Hepatocyte (in vitro differentiated cells): ENCODE measurements at regions not wholly inside any gene's neighbourhood (a gene's known extent, or its start where the extent isn't known, plus 50 kb on each side); places are given as distances from the start of the nearest gene placed in this dataset.

Source experiments
- DNase-seq: peaks from one replicate; pipeline ENCODE4 v3.0.0-alpha.2; 2016; ENCODE audit warnings: low spot score
- H2AFZ ChIP-seq: fragments of 200-600 bp; sonication (generic); 2 replicates; pipeline ENCODE4 v1.6.0; 2016; ENCODE audit warnings: antibody characterized with exemption, mild to moderate bottlenecking
- H3K27ac ChIP-seq: fragments of 200-600 bp; sonication (generic); 2 replicates; pipeline ENCODE4 v1.5.1; 2016; ENCODE audit warnings: mild to moderate bottlenecking
- H3K27me3 ChIP-seq: fragments of 200-600 bp; sonication (generic); 2 replicates; pipeline ENCODE4 v1.6.1; 2016
- H3K36me3 ChIP-seq: fragments of 200-600 bp; sonication (generic); replicated peaks from 2 replicates; pipeline ENCODE4 v1.5.1; 2016; ENCODE audit warnings: low read depth; ENCODE audit not compliant: insufficient read depth
- H3K4me1 ChIP-seq: fragments of 200-600 bp; sonication (generic); 2 replicates; pipeline ENCODE4 v1.5.1; 2016; ENCODE audit warnings: mild to moderate bottlenecking, moderate library complexity; ENCODE audit not compliant: insufficient read depth
- H3K4me2 ChIP-seq: fragments of 200-600 bp; sonication (generic); 2 replicates; pipeline ENCODE4 v1.6.0; 2016
- H3K4me3 ChIP-seq: fragments of 200-600 bp; sonication (generic); 2 replicates; pipeline ENCODE4 v1.5.1; 2016; ENCODE audit warnings: mild to moderate bottlenecking
- H3K79me2 ChIP-seq: fragments of 200-600 bp; sonication (generic); 2 replicates; pipeline ENCODE4 v1.6.0; 2017; ENCODE audit warnings: mild to moderate bottlenecking
- H3K9me2 ChIP-seq: fragments of 200-600 bp; sonication (generic); replicated peaks from 2 replicates; pipeline ENCODE4 v1.6.0; 2017; ENCODE audit warnings: mild to moderate bottlenecking; ENCODE audit not compliant: insufficient read depth
- H3K9me3 ChIP-seq: fragments of 200-600 bp; sonication (generic); 2 replicates; pipeline ENCODE4 v1.5.1; 2016; ENCODE audit warnings: low read depth, mild to moderate bottlenecking
- H4K20me1 ChIP-seq: fragments of 200-600 bp; sonication (generic); 2 replicates; pipeline ENCODE4 v1.6.0; 2016; ENCODE audit warnings: mild to moderate bottlenecking; ENCODE audit not compliant: insufficient read depth, poor library complexity, severe bottlenecking
- EZH2 ChIP-seq: fragments of 200-600 bp; sonication (generic); IDR thresholded peaks from 2 replicates; pipeline ENCODE4 v1.6.1; 2016; ENCODE audit warnings: antibody characterized with exemption, mild to moderate bottlenecking, borderline replicate concordance
- EZH2phosphoT487 ChIP-seq: fragments of 200-600 bp; sonication (generic); IDR thresholded peaks from one replicate; pipeline ENCODE4 v1.6.1; 2018; ENCODE audit warnings: antibody characterized with exemption, mild to moderate bottlenecking, low read depth, moderate library complexity; ENCODE audit not compliant: unreplicated experiment, severe bottlenecking
- WGBS: methylation state at CpG from one replicate; pipeline ENCODE4 v1.1.6; 2016; ENCODE audit warnings: low lambda C conversion rate; ENCODE audit errors: missing lambda C conversion rate; 5-methylcytosine and 5-hydroxymethylcytosine counted together
- TF ChIP-seq, protein P1 (sequence below): fragments of 200-600 bp; sonication (generic); IDR thresholded peaks from 2 replicates; pipeline ENCODE4 v1.5.1; 2016; ENCODE audit warnings: antibody characterized with exemption, mild to moderate bottlenecking; ENCODE audit not compliant: poor library complexity

DNA sequence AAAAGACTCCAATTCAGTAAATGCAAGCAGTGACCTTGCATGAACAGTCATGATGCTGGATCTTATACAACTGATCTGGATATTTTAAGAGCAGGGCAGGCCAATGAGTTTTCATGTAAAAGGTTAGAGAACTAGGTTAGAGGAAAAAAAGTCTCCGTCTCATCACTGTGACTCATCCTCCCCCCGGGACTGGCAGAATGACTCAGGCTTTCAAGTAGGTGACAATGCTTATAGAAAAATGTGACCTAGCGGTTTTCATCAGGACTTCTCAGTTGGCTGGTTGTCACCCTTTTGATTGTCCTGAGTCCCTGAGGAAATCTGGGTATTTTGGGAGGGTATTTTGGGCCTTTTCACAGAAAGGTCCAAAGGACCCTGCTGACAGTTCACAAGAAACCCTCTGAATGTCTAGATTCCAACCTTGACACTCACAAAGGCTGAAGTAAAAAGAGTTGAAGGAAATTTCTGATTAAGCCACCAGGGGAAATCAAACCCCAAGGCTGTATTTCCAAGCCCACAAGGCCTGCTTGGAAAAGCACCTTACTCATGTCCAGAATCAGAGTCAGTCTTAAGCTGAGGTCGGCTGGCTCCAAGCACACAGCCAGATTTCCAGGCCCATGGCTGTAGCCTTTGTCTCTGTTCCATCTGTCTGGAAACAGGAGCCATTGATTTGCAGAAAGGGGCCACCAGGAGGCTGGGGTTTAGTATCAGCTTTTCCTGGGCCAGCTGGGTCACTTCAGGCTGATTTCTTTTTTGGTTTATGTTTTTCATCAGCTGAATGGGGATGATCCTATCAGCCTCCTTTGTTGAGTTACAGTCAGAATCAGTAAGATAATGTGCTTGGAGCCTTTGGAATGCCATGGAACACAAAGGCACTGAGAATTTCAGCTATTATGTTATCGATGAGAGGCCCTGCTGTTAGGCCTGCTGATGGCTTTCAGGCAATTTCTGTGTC lies 226.4 kb upstream of the HABP2 start:
- peak; percentile 54 for DNase-seq
- Histone ChIP-seq H3K27ac (no peak overlapping the region), H4K20me1 (no peaks in the 10 kb centered on the region), H2AFZ (no peak overlapping the region), H3K79me2 (no peaks in the 10 kb centered on the region), H3K9me3 (no peaks in the 10 kb centered on the region), H3K9me2 (no peaks in the 10 kb centered on the region), H3K4me1 (no peaks in the 10 kb centered on the region), H3K36me3 (no peaks in the 10 kb centered on the region), H3K4me3 (no peak overlapping the region), H3K4me2 (no peak overlapping the region), H3K27me3 (no peaks in the 10 kb centered on the region)
- WGBS, result 50% methylated on average over 5 of the region's 5 CpGs
- TF ChIP-seq, protein P1, sequence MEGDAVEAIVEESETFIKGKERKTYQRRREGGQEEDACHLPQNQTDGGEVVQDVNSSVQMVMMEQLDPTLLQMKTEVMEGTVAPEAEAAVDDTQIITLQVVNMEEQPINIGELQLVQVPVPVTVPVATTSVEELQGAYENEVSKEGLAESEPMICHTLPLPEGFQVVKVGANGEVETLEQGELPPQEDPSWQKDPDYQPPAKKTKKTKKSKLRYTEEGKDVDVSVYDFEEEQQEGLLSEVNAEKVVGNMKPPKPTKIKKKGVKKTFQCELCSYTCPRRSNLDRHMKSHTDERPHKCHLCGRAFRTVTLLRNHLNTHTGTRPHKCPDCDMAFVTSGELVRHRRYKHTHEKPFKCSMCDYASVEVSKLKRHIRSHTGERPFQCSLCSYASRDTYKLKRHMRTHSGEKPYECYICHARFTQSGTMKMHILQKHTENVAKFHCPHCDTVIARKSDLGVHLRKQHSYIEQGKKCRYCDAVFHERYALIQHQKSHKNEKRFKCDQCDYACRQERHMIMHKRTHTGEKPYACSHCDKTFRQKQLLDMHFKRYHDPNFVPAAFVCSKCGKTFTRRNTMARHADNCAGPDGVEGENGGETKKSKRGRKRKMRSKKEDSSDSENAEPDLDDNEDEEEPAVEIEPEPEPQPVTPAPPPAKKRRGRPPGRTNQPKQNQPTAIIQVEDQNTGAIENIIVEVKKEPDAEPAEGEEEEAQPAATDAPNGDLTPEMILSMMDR, result no peak
- no peak for TF ChIP-seq EZH2
- no peak for TF ChIP-seq EZH2phosphoT487

DNA sequence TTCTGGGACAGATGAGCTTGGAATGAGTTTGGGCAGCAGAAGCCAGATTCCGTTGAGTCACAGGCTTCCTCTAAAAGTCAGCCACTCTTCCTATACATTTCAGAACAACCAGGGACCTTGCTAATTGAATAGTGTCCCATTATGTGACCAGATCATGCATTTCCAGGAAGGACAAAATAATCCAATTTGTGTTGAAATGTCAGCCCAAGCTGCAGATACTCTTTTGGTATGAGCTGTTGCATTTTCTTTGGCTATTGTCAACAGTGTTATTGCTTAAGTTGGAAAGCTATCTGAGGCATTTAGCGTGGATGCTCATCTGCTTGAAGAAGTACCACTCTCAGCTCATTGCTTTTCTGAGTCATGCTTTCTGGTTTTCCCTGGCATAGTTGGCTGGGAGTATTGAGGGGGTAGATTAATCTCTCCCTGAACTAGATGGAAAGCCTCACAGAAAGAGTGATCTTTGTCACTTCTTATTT lies 223.7 kb upstream of the HABP2 start:
- DNase-seq, result no peak
- WGBS, result 65% methylated on average over 2 of the region's 2 CpGs
- Histone ChIP-seq H3K27me3 (no peaks in the 10 kb centered on the region), H3K27ac (no peak overlapping the region), H3K4me3 (no peak overlapping the region), H3K9me2 (no peaks in the 10 kb centered on the region), H3K4me2 (no peak overlapping the region), H2AFZ (no peak overlapping the region), H3K9me3 (no peaks in the 10 kb centered on the region), H4K20me1 (no peaks in the 10 kb centered on the region), H3K4me1 (no peaks in the 10 kb centered on the region), H3K36me3 (no peaks in the 10 kb centered on the region), H3K79me2 (no peaks in the 10 kb centered on the region)
- no peak for TF ChIP-seq EZH2phosphoT487
- TF ChIP-seq, protein P1, result no peak
- TF ChIP-seq EZH2, result no peak

DNA sequence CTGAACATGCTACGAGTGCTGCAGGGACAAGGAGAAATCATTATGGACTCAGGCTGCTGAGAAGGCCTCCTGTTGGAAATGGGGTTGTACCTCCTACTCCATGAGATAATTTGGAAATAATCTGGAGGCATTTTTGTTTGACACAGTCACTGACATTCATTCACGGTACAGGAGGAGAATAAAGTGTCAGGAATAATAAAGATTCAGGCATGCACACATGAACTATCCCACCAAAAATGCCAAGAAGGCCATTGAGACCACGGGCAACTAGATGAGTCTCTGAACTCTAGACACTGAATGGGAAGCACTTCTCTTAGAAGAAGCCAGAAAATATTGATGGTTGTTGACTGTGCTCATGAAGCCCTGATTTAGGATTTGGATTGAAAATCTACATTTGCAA lies 220.9 kb upstream of the HABP2 start:
- H3K9me3 ChIP-seq, result no peaks in the 10 kb centered on the region
- no peak overlapping the region for H3K4me2 ChIP-seq
- TF ChIP-seq EZH2phosphoT487, result no peak
- TF ChIP-seq, protein P1, result no peak
- TF ChIP-seq EZH2, result no peak
- DNase-seq, result no peak
- no peaks in the 10 kb centered on the region for H3K9me2 ChIP-seq
- H3K4me1 ChIP-seq, result no peaks in the 10 kb centered on the region
- no peak overlapping the region for H3K27ac ChIP-seq
- H4K20me1 ChIP-seq, result no peaks in the 10 kb centered on the region
- no peaks in the 10 kb centered on the region for H3K27me3 ChIP-seq
- H3K79me2 ChIP-seq, result no peaks in the 10 kb centered on the region
- 88% methylated on average over 3 of the region's 3 CpGs for WGBS
- no peak overlapping the region for H3K4me3 ChIP-seq
- H2AFZ ChIP-seq, result no peak overlapping the region
- H3K36me3 ChIP-seq, result no peaks in the 10 kb centered on the region
